ENCODE measurements at regions not wholly inside any gene's neighbourhood (a gene's known extent, or its start where the extent isn't known, plus 50 kb on each side); places are given as distances from the start of the nearest gene placed in this dataset.

DNA sequence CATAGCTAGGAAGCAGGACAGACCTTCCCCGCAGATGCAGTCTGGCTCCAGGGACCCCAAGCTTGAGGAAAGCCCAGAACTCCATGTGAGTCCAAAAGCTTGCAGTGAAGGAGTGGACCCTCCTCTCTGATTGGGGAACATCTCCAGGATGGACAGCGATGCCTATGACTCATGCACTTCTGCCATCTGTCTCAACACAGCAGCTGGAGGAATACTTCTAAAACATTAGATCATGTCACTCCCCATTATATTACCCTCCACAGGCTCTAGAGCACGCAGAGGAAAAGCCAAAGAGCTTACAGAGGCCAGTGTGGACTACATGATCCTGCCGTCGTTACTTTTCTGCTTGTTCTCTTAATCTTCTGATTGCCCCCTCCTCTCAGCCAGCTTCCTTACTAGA, 605.7 kb downstream of the INSC start:
- no peak for TF ChIP-seq POLR2AphosphoS5 (IDR thresholded peaks at IDR 0.05)
- TF ChIP-seq, protein P1, sequence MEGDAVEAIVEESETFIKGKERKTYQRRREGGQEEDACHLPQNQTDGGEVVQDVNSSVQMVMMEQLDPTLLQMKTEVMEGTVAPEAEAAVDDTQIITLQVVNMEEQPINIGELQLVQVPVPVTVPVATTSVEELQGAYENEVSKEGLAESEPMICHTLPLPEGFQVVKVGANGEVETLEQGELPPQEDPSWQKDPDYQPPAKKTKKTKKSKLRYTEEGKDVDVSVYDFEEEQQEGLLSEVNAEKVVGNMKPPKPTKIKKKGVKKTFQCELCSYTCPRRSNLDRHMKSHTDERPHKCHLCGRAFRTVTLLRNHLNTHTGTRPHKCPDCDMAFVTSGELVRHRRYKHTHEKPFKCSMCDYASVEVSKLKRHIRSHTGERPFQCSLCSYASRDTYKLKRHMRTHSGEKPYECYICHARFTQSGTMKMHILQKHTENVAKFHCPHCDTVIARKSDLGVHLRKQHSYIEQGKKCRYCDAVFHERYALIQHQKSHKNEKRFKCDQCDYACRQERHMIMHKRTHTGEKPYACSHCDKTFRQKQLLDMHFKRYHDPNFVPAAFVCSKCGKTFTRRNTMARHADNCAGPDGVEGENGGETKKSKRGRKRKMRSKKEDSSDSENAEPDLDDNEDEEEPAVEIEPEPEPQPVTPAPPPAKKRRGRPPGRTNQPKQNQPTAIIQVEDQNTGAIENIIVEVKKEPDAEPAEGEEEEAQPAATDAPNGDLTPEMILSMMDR (IDR thresholded peaks at IDR 0.05), result no peak
